Lower lobe of right lung (tissue), 2 donors: ENCODE measurements at regions not wholly inside any gene's neighbourhood (a gene's known extent, or its start where the extent isn't known, plus 50 kb on each side); places are given as distances from the start of the nearest gene placed in this dataset.

Experiments used
- ATAC-seq, 2 donors: fragments of 200-7000 bp; cut with Tn5 transposase; one replicate each; pipeline ENCODE4 v1.9.1; 2020 to 2022; ENCODE audit warnings: mild to moderate bottlenecking in 2 of 2, moderate library complexity in 2 of 2
- DNase-seq: peaks from one replicate; pipeline ENCODE4 v3.0.0-alpha.2; 2020
- H3K27ac ChIP-seq: fragments of 200-600 bp; one replicate; pipeline ENCODE4 v1.8.0; 2022
- H3K27me3 ChIP-seq: fragments of 200-600 bp; one replicate; pipeline ENCODE4 v1.8.0; 2022; ENCODE audit warnings: low read depth
- H3K36me3 ChIP-seq: fragments of 200-600 bp; one replicate; pipeline ENCODE4 v1.8.0; 2022; ENCODE audit warnings: mild to moderate bottlenecking
- H3K4me1 ChIP-seq: fragments of 200-600 bp; one replicate; pipeline ENCODE4 v1.8.0; 2022
- H3K4me3 ChIP-seq: fragments of 200-600 bp; one replicate; pipeline ENCODE4 v1.8.0; 2022; ENCODE audit warnings: mild to moderate bottlenecking
- H3K9me3 ChIP-seq: fragments of 200-600 bp; one replicate; pipeline ENCODE4 v1.8.0; 2022
- intact Hi-C: fragments of 100-400 bp; cut with DNase I; formaldehyde crosslinking; loops from one replicate; pipeline ENCODE4 v1.11.0; 2022
- TF ChIP-seq, protein P1 (sequence below): fragments of 200-600 bp; IDR thresholded peaks from one replicate; pipeline ENCODE4 v1.8.0; 2022; ENCODE audit warnings: antibody characterized with exemption, mild to moderate bottlenecking
- donor health status: DM: no; HTN: yes; CAD: no; lungs with severe emphysema.

DNA sequence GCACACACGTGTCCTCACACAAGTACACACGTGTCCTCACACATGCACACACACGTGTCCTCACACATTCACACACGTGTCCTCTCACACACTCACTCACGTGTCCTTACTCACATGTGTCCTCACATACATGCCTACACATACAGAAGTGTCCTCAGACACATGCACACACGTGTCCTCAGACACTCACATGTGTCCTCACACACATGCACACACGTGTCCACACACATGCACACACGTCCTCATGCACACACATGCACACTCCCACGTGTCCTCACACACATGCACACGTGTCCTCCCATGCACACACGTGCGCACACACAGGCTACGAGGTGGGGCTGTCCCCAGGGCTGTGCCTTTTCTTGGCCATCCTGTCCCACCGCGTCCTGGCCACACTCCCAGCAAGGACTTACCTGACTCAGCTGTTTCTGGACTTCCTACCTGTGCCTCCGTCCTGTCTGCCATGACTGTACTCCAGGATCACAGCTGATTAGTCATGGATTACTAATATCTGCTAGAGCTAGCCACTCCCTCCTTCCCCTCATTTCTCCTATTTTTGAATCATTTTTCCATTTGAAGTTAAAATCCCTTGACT, 990.2 kb downstream of the BRD1 start:
- H3K9me3 ChIP-seq: peaks cover 2% of the 10 kb centered on the region
- H3K36me3 ChIP-seq: no peaks in the 10 kb centered on the region
- ATAC-seq (no peak), DNase-seq (no peak)
- H3K27me3 ChIP-seq: peaks cover 14% of the 10 kb centered on the region
- no peaks in the 10 kb centered on the region for H3K4me1 ChIP-seq
- no peak overlapping the region for H3K4me3 ChIP-seq
- TF ChIP-seq, protein P1, sequence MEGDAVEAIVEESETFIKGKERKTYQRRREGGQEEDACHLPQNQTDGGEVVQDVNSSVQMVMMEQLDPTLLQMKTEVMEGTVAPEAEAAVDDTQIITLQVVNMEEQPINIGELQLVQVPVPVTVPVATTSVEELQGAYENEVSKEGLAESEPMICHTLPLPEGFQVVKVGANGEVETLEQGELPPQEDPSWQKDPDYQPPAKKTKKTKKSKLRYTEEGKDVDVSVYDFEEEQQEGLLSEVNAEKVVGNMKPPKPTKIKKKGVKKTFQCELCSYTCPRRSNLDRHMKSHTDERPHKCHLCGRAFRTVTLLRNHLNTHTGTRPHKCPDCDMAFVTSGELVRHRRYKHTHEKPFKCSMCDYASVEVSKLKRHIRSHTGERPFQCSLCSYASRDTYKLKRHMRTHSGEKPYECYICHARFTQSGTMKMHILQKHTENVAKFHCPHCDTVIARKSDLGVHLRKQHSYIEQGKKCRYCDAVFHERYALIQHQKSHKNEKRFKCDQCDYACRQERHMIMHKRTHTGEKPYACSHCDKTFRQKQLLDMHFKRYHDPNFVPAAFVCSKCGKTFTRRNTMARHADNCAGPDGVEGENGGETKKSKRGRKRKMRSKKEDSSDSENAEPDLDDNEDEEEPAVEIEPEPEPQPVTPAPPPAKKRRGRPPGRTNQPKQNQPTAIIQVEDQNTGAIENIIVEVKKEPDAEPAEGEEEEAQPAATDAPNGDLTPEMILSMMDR: no peak
- intact Hi-C loops: no loop called here
- no peak overlapping the region for H3K27ac ChIP-seq

DNA sequence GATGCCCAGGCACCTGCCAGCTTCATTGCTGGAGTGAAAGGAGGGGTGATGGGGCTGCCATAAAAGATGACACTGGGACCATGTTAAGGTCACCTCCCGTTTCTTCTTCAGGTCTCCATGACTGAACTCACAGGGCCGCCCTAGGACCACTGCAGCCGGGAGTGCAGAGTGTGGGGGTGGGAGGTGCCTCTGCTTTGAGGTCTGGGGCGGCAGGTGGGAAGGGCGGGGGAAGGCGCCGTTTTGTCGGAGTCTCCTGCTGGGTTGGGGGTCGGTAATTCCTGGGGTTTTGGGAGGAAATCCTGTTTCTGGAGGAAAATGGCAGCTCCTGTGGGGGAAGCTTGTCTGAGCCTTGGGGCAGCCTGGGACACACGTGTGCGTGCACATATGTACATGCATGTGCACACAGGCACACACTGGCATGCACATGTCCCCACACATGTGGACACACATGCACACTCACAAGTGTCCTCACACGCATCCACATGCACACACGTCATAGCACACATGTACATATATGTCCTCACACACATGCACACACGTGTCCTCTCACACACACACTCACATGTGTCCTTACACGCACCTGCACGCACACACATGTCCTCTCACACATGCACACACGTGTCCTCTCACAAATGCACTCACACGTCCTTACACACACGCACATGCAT, 990.9 kb downstream of the BRD1 start:
- no peaks in the 10 kb centered on the region for H3K4me1 ChIP-seq
- peaks cover 5% of the 10 kb centered on the region for H3K9me3 ChIP-seq
- peaks cover 14% of the 10 kb centered on the region for H3K27me3 ChIP-seq
- intact Hi-C loops: no loop called here
- TF ChIP-seq, protein P1: no peak
- H3K4me3 ChIP-seq: no peak overlapping the region
- no peak overlapping the region for H3K27ac ChIP-seq
- no peak for ATAC-seq
- DNase-seq: no peak
- no peaks in the 10 kb centered on the region for H3K36me3 ChIP-seq

DNA sequence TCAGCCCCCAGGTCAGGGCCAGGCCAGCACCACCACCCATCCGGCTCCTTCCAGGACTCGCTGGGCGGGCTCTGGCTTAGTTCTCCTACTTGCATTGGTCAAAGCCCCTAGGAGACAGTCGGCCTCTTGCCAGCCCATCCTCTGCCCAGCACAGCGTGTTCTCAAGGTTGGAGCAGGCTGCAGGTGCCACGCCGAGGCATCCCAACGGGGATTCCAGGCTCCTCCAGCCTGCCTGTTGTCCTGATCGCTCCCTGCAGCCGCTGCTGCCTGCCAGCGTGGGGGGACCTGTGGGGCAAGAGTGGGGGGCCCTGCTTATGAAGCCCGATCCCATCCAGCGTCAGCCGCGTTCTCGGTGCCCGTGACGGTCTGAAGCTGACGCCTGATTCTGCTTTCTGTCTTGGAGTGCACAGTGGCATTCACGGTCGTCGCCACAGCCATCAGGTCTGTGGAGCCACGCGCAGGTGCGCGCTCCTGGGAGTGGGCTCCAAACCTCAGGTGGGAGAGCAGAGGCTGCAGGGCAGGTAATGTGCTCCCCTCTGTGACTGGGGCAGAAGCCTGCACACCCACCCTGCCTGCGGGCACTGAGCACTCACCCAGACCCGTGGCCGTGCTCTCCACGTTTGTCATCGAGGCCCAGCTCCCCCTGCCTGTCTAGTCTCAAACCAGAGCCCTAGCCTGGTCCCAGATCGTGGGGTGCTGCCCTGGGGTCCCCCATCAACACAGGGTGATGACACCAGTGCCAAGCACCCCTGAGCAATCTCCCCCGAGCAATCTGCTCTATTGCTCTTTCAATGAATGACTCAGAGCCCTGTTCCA, 991.6 kb downstream of the BRD1 start:
- TF ChIP-seq, protein P1: no peak
- intact Hi-C loops: no loop called here
- Histone ChIP-seq H3K4me1 (no peaks in the 10 kb centered on the region), H3K4me3 (no peak overlapping the region), H3K9me3 (peaks cover 8% of the 10 kb centered on the region), H3K27ac (no peak overlapping the region), H3K27me3 (peaks cover 14% of the 10 kb centered on the region), H3K36me3 (no peaks in the 10 kb centered on the region)
- DNase-seq: no peak
- no peak for ATAC-seq

DNA sequence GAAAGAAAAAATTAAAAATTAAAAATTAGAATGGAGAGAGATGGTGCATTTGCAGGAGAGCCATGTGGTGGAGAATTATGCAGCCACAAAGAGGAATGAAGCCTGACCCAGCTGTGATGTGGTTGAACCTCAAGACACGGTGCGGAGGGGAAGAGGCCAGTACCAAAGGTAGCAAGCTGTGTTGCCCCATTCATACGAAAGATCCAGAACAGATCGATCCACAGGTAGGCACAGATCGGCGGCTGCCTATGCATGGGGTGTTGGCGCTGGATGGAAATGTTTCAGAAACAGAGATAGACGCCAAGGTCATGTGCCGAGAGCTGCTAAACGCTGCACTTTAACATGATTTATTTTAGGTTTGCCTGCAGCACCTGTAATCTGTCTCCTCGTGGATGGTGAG, 992.3 kb downstream of the BRD1 start:
- H3K27ac ChIP-seq: no peak overlapping the region
- DNase-seq (no peak), ATAC-seq (no peak)
- intact Hi-C loops: no loop called here
- H3K36me3 ChIP-seq: no peaks in the 10 kb centered on the region
- H3K9me3 ChIP-seq: peaks cover 8% of the 10 kb centered on the region
- H3K4me1 ChIP-seq: no peaks in the 10 kb centered on the region
- peaks cover 14% of the 10 kb centered on the region for H3K27me3 ChIP-seq
- TF ChIP-seq, protein P1: no peak
- H3K4me3 ChIP-seq: no peak overlapping the region

DNA sequence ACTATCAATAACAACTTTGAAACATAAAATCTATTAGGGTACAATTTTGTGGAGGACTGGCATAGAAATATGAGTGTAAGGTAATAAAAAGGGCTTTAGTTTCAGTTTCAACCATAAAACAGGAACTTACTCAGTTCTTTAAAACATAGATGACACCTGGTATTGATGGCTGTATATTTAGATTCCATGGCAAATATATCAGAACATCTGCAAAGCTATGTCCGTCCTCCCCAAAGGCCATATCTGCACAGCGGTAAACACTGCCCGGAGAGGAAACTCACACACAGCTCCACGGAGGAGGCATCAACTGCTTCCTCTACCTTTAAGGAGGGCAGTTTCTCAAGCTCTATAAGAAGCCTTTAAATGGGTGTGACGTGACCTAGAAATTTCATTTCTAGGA, 993.3 kb downstream of the BRD1 start:
- no peak overlapping the region for H3K27ac ChIP-seq
- no peaks in the 10 kb centered on the region for H3K4me1 ChIP-seq
- intact Hi-C loops: no loop called here
- peaks cover 8% of the 10 kb centered on the region for H3K9me3 ChIP-seq
- TF ChIP-seq, protein P1: no peak
- DNase-seq: no peak
- no peaks in the 10 kb centered on the region for H3K36me3 ChIP-seq
- H3K4me3 ChIP-seq: no peak overlapping the region
- peaks cover 14% of the 10 kb centered on the region for H3K27me3 ChIP-seq
- no peak for ATAC-seq
